HEK293T (cell line): ENCODE measurements at regions not wholly inside any gene's neighbourhood (a gene's known extent, or its start where the extent isn't known, plus 50 kb on each side); places are given as distances from the start of the nearest gene placed in this dataset.

Experiments
- CTCF ChIA-PET: fragments of 350-600 bp; formaldehyde crosslinking; extraction: SDS; loops from one replicate; lab custom pipeline; 2021; ENCODE audit warnings: antibody characterized with exemption, inconsistent platforms; lab: Yijun Ruan, JAX
- POLR2A ChIA-PET: fragments of 350-600 bp; formaldehyde crosslinking; extraction: SDS; loops from one replicate; lab custom pipeline; 2020; ENCODE audit warnings: antibody characterized with exemption, inconsistent platforms; lab: Yijun Ruan, JAX
- DNase-seq: peaks from one replicate; pipeline ENCODE4 v3.0.0; 2012; ENCODE audit warnings: mixed read lengths; ENCODE audit errors: extremely low spot score
- ARNT ChIP-seq: fragments of 450-650 bp; IDR thresholded peaks from 2 replicates; pipeline ENCODE4 v1.6.1; 2017; ENCODE audit warnings: mild to moderate bottlenecking
- BHLHE40 ChIP-seq: fragments of 450-650 bp; IDR thresholded peaks from 2 replicates; pipeline ENCODE4 v1.6.1; 2016; ENCODE audit warnings: mild to moderate bottlenecking, moderate library complexity, borderline replicate concordance
- CTBP1 ChIP-seq: fragments of 450-650 bp; IDR thresholded peaks from 2 replicates; pipeline ENCODE4 v1.6.1; 2016; ENCODE audit warnings: borderline replicate concordance
- ELF4 ChIP-seq: fragments of 450-650 bp; IDR thresholded peaks from 2 replicates; pipeline ENCODE4 v1.6.1; 2017; ENCODE audit warnings: antibody characterized with exemption
- FOXA1 ChIP-seq: fragments of 450-650 bp; IDR thresholded peaks from 2 replicates; pipeline ENCODE4 v1.6.1; 2016; ENCODE audit warnings: mild to moderate bottlenecking
- FOXK2 ChIP-seq: fragments of 450-650 bp; IDR thresholded peaks from 2 replicates; pipeline ENCODE4 v1.6.1; 2016; ENCODE audit warnings: mild to moderate bottlenecking
- FOXM1 ChIP-seq: fragments of 450-650 bp; IDR thresholded peaks from 2 replicates; pipeline ENCODE4 v1.6.1; 2017; ENCODE audit warnings: mild to moderate bottlenecking, borderline replicate concordance
- HDGF ChIP-seq: fragments of 450-650 bp; IDR thresholded peaks from 2 replicates; pipeline ENCODE4 v1.6.1; 2017; ENCODE audit warnings: antibody characterized with exemption, borderline replicate concordance
- L3MBTL2 ChIP-seq: fragments of 450-650 bp; conservative IDR thresholded peaks from 2 replicates; pipeline ENCODE4 v1.6.1; 2016; ENCODE audit warnings: mild to moderate bottlenecking
- LEF1 ChIP-seq: fragments of 450-650 bp; IDR thresholded peaks from 2 replicates; pipeline ENCODE4 v1.6.1; 2017; ENCODE audit warnings: mild to moderate bottlenecking, borderline replicate concordance
- NFRKB ChIP-seq: fragments of 450-650 bp; IDR thresholded peaks from 2 replicates; pipeline ENCODE4 v1.6.1; 2016; ENCODE audit warnings: mild to moderate bottlenecking, moderate library complexity
- SP1 ChIP-seq: fragments of 450-650 bp; IDR thresholded peaks from 2 replicates; pipeline ENCODE4 v1.6.1; 2017
- SUZ12 ChIP-seq: fragments of 450-650 bp; IDR thresholded peaks from 2 replicates; pipeline ENCODE4 v1.6.1; 2016; ENCODE audit warnings: mild to moderate bottlenecking
- TARDBP ChIP-seq: fragments of 450-650 bp; IDR thresholded peaks from 2 replicates; pipeline ENCODE4 v1.6.1; 2016
- ZNF384 ChIP-seq: fragments of 450-650 bp; IDR thresholded peaks from 2 replicates; pipeline ENCODE4 v1.6.1; 2016
- TF ChIP-seq, protein P1 (sequence below): fragments of 450-650 bp; IDR thresholded peaks from 2 replicates; pipeline ENCODE4 v1.6.1; 2016

DNA sequence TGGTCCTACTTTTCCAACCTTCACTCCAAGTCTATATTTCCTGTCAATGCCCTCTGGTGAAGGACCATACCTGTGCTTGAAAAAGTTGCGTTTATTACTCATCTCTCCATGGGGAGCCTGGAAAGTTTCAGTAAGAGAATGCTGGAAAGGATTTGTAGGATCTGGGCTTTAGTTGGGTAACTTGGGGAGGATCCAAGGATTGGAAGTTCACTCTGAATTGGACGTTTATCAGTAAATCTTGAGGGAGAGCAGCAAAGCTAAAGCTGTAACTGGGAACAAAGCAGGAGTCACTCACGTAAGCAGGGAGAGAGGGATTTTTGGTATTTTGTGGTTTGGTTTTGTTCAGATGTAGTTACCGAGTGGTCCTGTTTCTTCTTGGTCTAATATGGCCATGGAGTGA lies 51.4 kb upstream of the NPVF start:
- no peak for DNase-seq
- POLR2A ChIA-PET, result no interaction called here
- no peak for TF ChIP-seq BHLHE40
- CTCF ChIA-PET, result interaction anchor here (1.2 kb wide), 1 partner anchor 14 kb away, joined by 3 read pairs; no protein-coding TSS in a partner anchor

DNA sequence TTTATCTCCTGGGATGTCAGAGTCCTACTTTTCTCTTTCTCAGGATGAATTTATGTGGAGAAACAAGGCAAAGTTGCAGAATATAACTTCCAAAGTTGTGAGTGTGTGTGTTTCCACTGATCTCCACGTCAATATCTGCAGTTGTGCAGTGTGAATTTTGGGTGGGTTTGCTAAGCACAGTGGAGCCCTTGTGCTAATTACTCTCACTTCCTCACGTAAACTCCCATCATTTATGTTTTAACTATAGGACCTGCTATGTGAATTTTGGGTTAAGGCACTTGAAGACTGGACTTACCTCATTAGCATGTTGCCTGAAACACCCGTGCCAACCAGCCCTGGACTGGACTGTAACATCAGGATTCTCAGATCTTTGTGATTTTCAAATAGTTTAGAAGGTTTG lies 51.9 kb upstream of the NPVF start:
- POLR2A ChIA-PET, result no interaction called here
- CTCF ChIA-PET, result interaction anchor here (0.7 kb wide), 1 partner anchor 76 kb away, joined by 3 read pairs; no protein-coding TSS in a partner anchor
- TF ChIP-seq TARDBP (no peak), FOXK2 (no peak), SUZ12 (no peak), ZNF384 (no peak), LEF1 (no peak), BHLHE40 (no peak), FOXM1 (no peak), HDGF (no peak), ARNT (no peak), ELF4 (no peak), L3MBTL2 (no peak), NFRKB (no peak), FOXA1 (no peak), SP1 (no peak), CTBP1 (no peak)
- TF ChIP-seq, protein P1, sequence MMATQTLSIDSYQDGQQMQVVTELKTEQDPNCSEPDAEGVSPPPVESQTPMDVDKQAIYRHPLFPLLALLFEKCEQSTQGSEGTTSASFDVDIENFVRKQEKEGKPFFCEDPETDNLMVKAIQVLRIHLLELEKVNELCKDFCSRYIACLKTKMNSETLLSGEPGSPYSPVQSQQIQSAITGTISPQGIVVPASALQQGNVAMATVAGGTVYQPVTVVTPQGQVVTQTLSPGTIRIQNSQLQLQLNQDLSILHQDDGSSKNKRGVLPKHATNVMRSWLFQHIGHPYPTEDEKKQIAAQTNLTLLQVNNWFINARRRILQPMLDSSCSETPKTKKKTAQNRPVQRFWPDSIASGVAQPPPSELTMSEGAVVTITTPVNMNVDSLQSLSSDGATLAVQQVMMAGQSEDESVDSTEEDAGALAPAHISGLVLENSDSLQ, result no peak
- DNase-seq, result no peak

DNA sequence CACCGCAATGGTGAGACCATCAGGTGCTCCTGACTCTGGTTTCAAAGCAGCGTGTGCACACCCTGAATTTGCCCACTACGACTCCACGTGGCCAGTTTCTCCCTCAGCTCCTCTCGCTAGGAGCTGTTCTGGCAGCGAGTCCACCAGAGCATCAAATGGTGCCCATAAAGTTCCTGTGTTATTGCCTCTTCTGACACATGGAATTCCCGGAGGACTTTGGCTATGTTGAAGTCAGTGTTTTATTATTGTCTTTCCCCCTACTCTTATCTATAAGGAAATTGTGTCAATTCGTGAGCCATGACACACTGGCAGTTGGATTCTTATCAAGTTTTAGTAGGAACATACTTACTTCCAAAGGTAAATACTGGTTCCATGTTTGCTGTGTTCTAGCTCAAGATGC lies 53.9 kb upstream of the NPVF start:
- no peak for DNase-seq
- POLR2A ChIA-PET, result no interaction called here
- TF ChIP-seq L3MBTL2 (no peak), CTBP1 (no peak), TARDBP (no peak), ARNT (no peak), SUZ12 (no peak), LEF1 (no peak), SP1 (no peak), HDGF (no peak), FOXK2 (no peak), ELF4 (no peak), NFRKB (no peak)
- CTCF ChIA-PET, result no interaction called here

DNA sequence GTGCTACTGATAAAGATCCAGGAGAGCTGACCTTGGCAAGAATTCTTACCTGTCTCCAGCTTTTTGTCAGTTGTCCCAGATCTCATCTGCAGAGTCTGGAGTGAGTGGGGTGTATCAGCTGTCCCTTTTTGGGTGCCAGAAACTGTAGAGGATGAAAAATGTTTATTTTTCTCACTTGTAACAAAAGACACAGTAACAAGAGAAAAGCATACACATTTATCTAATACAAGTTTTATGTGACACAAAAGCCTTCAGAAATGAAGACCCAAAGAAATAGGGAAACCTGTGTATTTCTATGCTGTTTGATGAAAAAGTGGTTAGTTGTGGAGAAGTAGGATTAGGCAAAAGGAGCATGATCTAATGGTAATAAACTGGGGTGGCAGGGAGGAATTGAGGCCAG lies 58.5 kb upstream of the NPVF start:
- TF ChIP-seq, protein P1, result no peak
- TF ChIP-seq BHLHE40 (no peak), LEF1 (no peak), SP1 (no peak), ARNT (no peak), L3MBTL2 (no peak), NFRKB (no peak)
- DNase-seq, result no peak
- ChIA-PET POLR2A (no interaction called here), CTCF (no interaction called here)

DNA sequence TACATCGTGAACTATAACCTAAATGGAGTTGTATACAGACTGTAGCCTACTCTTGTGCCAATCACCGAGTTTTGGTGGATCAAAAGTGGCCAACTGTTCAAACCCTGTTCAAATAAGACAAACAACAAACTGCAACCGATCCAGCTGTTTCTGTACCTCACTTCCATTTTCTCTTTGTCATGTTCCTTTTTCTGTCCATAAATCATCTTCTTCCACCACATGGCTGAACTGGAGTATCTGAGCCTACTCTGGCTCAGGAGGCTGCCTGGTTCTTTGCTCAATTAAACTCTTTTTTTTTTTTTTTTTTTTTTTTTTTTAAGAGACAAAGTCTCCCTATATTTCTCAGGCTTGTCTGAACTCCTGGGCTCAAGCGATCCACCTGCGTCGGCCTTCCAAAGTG lies 59.0 kb upstream of the NPVF start:
- TF ChIP-seq, protein P1, result no peak
- TF ChIP-seq SUZ12 (no peak), NFRKB (no peak), FOXK2 (no peak), BHLHE40 (no peak), FOXA1 (no peak), FOXM1 (no peak), SP1 (no peak), ZNF384 (no peak), ARNT (no peak), LEF1 (no peak), HDGF (no peak), ELF4 (no peak)
- ChIA-PET CTCF (interaction anchor here (1.3 kb wide), 1 partner anchor 27 kb away, joined by 4 read pairs; no protein-coding TSS in a partner anchor), POLR2A (no interaction called here)
- no peak for DNase-seq

DNA sequence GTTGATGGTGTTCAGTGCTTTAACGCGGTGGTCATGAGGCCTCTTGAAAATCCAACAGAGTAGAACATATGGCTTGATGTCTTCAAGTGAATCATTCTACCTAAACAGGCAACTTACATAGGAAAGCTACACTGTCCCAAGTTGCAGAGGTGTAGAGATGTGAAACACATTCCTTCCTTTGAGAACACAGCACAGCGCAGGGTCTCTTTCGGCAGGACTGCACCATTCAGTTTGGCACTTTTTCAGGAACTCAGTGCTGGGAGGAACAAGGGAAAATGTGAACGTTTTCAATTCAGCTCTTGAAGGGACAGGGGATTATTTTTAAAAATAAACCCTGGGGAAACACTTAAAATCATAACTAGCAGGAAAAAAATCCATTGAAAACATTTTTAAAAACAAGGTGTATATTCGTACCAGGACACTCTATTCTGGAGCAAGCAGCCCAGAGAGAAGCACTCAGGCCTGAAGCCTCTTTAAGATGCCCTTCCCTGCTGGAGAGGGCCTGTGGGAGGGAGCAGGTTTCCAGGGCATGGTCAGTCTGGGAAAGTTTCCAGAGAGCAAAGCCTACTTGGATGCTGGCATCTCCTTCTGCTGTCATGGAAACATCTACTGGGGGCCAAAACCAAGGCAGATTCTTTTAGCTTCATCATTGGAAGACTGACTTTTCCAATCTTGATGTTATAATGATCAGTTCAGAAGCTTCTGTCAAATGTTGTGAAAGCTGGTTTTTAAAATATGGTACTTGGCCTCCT lies 60.4 kb upstream of the NPVF start:
- POLR2A ChIA-PET, result no interaction called here
- CTCF ChIA-PET, result no interaction called here
- TF ChIP-seq SP1 (no peak), L3MBTL2 (no peak), TARDBP (no peak), NFRKB (no peak), FOXA1 (no peak), ARNT (no peak), SUZ12 (no peak), ZNF384 (no peak), LEF1 (no peak), BHLHE40 (no peak), FOXM1 (no peak), FOXK2 (no peak), CTBP1 (no peak), HDGF (no peak), ELF4 (no peak)
- TF ChIP-seq, protein P1, result no peak
- no peak for DNase-seq
